Sciatic nerve (tissue), 2 donors: ENCODE measurements at regions not wholly inside any gene's neighbourhood (a gene's known extent, or its start where the extent isn't known, plus 50 kb on each side); places are given as distances from the start of the nearest gene placed in this dataset.

ENCODE experiments used
- ATAC-seq: fragments of 200-7000 bp; cut with Tn5 transposase; one replicate; pipeline ENCODE4 v1.9.1; 2020; ENCODE audit warnings: mild to moderate bottlenecking, moderate library complexity
- DNase-seq: peaks from one replicate; pipeline ENCODE4 v3.0.0-alpha.2; 2020; ENCODE audit warnings: low spot score
- intact Hi-C: fragments of 100-400 bp; cut with DNase I; formaldehyde crosslinking; loops from one replicate; pipeline ENCODE4 v1.14.2; 2022
- donor health status: DM: no; HTN: no; CAD: no.
- donor health status: DM: no; HTN: no; CAD: no.

DNA sequence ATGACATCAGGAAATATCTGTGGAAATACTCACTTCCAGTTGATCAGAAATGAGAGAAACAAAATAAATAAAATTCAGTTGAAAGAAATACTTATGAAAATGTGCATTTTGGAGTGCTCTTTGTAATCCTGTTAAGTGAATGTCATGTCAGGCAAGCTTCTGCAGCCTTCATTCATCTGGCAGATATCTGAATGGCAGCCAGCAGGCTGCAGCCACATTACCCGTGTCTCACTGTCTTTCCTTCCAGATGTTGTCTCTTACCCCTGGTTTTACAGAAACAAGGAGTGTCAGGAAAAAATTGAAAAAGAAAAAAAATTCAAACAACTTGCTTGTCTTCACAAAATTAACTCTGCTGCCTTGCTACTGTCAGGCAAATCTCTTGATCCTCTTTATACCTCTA lies 445.0 kb upstream of the RIOK2 start:
- DNase-seq = no peak
- intact Hi-C loops = no loop called here
- ATAC-seq = no peak

DNA sequence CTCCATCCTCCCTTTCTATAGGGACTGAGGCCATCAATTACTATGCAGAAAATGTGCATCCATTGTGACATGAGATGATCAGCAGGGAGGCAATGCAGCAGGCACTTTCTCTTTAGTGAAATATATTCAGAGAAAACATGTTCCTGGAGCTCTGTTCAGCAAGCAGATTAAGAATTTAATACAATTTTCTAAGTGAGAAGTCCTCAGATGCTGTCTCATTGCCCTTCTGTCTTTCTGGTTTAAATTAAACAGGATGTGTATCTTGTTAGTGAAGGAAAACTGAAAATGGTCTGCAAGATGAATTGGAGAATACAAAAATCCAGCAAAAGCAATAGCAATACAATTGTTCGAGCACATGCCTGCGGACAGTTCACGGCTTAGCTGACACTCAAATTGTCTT lies 445.8 kb upstream of the RIOK2 start:
- DNase-seq (no peak), ATAC-seq (no peak)
- intact Hi-C loops = no loop called here

DNA sequence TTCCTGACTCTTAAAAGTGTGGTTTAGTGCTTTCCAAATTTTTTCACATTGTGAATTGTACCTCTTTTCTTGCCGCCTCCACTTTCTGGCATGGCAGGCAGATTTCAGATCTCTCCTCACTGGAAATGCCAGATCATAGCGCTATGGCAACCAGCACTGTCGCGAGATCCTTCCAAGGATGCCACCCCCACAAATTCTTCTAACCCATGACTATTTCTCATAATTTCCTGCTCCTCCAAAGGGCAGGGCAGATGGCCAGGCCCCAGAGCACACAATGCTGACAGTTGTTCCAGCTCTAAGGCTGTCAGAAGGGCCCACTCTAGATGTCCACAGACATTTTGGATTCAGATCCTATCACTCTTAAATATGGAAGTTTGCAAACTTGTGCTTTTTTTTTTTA lies 446.2 kb upstream of the RIOK2 start:
- intact Hi-C loops = no loop called here
- ATAC-seq = peak; percentile 92
- peak; percentile 73 for DNase-seq

DNA sequence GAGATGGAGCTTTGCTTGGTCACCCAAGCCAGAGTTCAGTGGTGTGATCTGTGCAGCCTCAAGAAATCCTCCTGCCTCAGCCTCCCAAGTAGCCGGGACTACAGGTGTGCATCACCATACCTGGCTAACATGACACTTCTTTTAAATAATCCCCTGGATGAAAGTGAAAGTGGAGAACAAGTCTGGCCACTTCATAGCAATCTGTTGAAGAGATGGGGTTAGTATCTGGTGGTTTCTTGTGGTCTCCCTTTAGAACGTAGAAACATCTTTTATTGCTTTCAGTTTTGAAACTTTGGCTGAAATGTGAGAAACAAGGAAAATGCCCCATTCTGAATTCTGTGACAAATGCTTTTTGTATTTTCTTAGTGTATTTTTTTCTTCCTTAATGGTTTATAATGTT lies 452.5 kb upstream of the RIOK2 start:
- intact Hi-C loops = no loop called here
- ATAC-seq = no peak

DNA sequence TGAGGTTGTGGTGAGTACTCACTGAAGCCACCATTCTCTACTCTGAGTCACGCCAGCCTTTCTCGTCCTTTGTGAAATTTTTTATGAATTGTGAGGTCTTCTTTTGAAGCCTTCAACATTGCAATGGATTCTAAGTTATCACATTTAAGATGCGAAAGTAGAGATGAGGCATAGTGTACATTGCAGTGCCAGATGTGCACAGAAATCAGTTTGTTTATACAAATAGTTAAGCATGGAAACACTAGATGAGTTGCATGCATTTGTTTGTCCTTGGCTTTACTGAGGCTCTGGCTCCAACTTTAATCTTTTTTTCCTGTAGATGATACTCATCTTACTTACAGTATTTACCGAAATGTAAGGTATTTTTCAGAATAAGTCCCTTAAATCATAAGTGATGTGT lies 453.7 kb upstream of the RIOK2 start:
- intact Hi-C loops = no loop called here
- no peak for ATAC-seq

More for the DNA sequence above, 452.5 kb upstream of the RIOK2 start:
- no peak for DNase-seq

DNA sequence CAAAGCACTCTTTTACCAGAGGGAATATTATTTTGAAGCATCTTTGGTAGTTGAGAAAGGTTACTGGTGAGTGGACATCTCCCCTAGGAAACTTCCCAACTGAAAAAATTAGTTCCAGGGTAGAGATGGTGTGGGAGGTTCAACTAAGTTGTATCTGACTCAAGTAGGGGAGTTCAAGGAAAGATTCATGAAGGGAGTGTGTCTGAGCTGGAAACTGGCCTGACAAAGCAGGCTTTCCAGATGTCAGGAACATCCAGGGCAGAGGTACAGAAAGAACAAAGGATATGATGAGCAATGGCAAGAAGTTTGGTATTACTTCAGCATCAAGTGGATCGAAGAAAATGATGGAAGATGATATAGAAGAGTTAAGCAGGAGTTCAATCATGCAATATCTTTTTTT lies 458.0 kb upstream of the RIOK2 start:
- no peak for DNase-seq
- intact Hi-C loops = no loop called here
- no peak for ATAC-seq

More for the DNA sequence above, 453.7 kb upstream of the RIOK2 start:
- no peak for DNase-seq

DNA sequence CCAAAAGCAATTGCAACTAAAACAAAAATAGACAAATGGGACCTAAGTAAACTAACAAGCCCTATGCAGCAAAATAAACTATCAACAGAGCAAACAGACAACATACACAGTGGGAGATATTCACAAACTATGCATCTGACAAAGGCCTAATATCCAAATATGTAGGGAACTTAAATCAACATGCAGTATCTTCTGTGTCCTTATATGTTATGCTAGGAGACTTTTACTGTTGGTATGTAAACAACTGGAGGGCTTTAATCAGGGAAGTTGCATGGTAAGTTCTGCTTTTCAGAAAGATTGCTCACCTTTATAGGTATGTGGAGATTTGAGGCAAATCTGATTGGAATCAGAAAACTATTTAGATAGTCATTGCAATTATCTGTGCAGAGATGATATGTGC lies 461.2 kb upstream of the RIOK2 start:
- ATAC-seq = no peak
- no peak for DNase-seq
- intact Hi-C loops = no loop called here

DNA sequence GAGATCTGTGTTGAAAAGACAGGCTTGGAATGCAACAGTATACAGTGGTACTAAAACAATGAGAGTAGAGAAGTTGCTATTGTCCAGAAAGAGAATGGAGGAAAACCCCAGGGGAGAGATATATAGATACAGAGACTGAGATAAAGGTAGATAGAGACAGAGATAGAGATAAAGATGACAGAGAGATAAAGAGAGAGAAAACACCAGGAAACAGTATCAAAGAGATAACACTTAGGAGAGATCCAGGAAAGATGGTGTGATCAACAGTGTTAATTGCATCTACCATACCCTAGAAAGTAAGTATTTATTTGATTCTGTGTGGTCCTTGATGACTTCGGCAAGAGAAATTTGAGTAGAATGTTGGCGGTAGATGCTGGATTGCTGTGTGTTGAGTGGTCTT lies 461.8 kb upstream of the RIOK2 start:
- intact Hi-C loops = no loop called here
- ATAC-seq (no peak), DNase-seq (no peak)

DNA sequence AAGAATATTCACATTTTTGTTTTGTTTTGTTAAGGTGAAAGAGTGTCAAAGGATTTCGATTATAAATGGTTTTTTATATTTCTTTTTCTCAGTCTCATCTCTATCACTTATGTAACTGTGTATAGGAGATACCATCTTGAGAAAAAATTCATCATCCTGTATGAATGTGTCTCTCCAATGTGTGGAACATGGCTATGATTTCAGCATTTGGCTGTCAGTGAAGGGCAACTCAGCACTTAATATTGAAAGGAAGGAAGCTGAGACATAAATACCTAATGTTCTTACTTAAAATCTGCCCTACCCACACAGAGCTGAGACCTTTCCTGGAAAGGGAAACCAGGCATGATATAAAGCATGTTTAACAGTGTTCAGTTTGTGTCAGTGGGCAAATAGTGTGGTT lies 474.2 kb upstream of the RIOK2 start:
- DNase-seq (no peak), ATAC-seq (no peak)
- intact Hi-C loops = no loop called here

DNA sequence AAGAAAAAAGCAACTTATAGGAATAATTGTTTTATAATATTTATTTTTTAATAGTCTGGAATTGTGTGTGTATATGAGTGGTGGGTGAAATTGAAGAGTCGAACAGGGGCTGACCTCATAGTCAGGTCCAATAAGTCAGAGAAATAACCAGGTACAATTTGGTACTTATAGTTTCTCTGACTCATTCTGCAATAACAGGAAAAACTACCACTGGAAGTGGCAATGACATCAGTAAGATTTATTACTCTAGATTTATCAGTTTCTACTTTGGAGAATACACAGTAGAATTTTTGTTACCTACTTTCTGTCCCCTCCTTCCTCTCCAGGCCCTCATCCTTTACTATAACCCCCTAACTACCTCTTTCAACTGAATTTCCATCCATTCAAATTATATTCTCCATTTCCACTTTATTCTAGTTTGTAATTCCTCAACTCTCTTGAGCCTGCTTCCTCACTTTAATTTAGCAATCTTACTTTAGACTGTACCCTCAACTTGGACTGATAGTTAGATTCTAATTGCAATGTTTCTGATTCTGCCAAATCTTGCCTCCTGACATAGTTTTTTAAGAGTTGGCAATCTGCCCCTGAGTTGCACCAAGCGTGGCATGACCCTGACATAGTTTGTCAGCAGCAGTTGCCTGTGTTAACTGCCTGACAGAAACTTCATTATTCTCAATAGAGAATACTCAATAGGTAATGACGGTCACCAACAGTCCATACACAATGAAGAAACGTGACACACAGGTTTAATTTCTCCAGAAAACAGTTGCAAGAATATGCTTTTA lies 475.3 kb upstream of the RIOK2 start:
- DNase-seq (no peak), ATAC-seq (no peak)
- intact Hi-C loops = no loop called here

DNA sequence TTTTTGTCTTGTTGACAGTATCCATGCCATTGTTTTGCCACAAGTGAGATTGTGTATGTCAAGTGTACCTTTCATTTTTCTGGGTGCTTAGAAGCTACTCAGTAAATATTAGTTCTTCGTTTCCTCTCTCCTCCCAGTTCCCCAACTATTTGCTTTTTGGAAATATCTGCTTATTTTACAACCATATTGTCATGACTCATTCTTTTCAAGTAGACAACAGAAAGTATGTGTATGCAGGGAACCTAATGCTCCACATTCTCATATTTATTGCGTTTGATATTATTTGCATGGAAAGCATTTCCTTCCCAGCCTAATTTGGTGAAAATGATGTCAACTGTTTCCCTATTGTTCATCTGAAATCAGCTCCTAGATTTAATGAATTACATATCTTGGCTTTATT lies 483.7 kb upstream of the RIOK2 start:
- no peak for DNase-seq
- intact Hi-C loops = no loop called here
- ATAC-seq = no peak

DNA sequence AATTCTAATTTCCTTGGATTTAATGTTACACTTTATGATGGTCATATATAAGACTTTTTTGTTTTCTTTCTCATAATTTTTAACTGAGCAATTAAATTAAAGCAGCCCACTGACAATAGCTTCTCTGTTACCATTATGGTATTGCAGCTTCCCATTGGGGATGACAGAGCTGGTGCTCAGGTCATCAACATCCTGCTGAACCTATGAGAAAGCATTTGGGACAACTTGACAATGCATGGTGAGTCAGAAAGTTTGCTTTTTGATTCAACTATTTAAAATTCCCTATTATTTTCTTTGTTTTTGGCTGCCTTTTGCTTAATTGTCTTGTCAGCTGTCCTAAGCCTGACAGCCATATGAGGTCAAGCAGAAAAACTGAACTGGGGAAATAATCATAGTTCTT lies 487.4 kb upstream of the RIOK2 start:
- DNase-seq = no peak
- ATAC-seq = no peak
- intact Hi-C loops = no loop called here

DNA sequence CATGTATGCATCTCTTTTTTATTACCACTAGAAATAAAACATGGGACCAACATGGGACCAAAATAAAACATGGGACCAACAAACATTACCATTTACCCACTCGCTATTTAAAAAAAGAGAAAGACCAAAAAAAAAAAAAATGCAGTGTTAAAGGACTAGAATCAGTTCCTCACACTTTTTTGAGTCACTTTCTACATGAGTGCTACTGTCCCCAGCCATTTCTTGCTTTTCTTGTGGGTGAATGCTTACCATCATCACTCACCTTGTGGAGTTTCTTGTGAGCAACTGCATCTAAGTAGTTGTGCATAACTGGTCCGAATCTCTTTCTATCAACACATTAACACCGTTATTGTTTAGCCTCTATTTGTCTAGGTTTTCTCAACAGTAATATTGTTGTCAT lies 493.6 kb upstream of the RIOK2 start:
- DNase-seq (no peak), ATAC-seq (no peak)
- intact Hi-C loops = no loop called here

DNA sequence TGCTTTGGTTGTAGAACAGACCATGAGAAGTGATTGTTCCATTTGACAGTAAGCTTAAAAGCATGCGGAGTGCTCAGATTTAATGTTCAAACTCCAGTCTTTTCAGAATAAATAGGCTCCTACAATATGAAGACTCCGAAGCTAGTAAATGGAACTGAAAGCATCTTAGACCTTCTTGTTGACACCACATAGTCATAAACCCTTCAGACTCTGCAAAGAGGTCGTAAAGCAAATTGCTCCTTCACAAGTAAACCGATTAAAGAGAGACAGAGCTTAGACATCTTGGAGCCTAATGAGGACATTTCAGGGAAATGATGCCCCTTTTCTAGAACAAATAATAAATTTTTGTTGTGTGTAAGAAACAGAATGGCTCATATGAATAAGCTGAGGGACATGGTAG lies 511.0 kb upstream of the RIOK2 start:
- intact Hi-C loops = no loop called here
- DNase-seq (no peak), ATAC-seq (no peak)

DNA sequence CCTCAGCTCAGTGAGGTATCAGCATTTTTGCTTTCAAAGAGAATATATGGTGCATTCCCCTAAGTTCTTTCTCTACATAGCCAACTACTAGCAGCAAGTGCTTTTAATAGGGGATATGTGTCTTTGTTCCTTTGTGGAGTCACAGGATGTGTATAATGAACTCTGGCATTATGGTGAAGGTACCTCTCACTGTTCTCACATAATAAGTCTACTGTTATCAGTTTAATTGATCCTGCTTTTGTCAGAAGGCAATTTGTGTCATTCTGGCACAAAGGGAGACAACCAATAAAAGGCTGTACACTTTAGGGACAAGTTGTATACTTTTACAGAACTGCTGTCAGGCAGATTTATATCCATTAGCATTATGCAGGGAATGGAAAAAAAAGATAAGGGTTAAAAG lies 531.4 kb upstream of the RIOK2 start:
- ATAC-seq (no peak), DNase-seq (no peak)
- intact Hi-C loops = no loop called here

DNA sequence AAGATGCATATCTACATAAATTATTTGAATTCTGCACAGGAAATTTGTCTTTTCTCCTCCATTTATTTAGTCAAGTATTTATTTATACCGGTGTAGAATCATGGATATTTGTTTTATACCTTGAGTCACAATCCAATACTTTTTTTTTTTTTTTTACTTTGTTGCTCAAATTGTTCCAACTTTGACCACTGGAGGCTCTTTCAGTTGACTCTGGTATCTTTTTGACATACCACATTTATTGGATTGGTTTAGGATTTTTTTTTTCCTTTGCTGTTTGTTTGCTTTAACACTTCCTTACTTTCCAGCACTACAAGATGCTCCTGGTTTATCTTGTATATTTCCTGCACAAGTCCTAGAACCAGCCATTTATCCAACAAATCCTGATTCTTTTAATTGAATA lies 543.1 kb upstream of the RIOK2 start:
- DNase-seq = no peak
- no peak for ATAC-seq
- intact Hi-C loops = no loop called here

DNA sequence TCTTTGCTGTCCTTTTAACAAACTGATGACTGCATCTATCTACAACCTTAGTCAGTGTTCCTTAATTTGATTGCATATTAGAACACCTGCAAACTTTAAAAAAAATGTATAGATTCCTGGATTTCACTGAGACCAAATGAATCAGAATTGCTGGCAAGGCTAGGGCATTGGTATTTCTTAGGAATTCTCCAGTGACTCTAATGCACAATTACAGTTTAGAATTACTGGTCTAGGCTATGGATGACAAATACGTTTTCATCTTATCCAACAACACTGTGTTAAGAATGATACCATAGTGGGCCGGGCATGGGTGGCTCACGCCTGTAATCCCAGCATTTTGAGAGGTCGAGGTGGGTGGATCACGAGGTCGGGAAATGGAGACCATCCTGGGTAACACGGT lies 545.9 kb upstream of the RIOK2 start:
- intact Hi-C loops = no loop called here
- DNase-seq (no peak), ATAC-seq (no peak)

DNA sequence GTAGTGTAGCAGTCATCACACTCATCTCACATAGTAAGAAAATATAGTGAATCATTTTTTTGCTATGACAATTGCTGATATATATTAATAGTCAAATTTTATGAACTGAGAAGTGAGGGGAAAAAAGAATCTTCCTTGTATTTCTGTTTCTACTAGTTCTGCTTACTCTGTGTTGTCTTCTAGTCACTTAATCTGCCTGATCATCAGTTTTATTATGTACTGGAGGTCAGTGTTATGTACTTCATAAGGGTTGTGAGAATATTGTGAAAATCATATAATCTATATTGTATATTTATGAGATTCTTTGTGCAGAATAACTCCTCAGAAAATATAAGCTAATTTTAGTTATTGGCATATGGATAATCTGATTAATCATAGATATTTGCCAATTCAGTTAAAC lies 546.9 kb upstream of the RIOK2 start:
- intact Hi-C loops = no loop called here
- no peak for DNase-seq
- no peak for ATAC-seq

DNA sequence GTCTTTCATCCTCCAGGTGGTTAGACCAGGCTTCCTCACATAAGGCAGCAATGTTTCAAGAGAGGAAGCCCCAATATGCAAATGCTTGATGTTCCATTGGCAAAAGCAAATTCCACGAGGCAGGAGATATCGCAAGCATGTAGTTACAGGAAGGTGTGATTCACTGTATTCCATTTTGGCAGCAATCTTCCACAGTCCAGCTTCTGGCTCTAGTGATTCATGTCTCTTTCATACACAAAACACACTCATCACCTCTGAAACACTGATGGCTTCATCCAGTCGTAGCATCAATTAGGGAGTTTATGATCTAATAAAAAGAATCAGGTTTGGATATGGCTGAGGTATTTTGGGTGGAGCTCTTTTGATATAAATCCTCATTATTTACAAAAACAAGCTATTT lies 552.2 kb upstream of the RIOK2 start:
- DNase-seq = no peak
- intact Hi-C loops = no loop called here
- no peak for ATAC-seq

DNA sequence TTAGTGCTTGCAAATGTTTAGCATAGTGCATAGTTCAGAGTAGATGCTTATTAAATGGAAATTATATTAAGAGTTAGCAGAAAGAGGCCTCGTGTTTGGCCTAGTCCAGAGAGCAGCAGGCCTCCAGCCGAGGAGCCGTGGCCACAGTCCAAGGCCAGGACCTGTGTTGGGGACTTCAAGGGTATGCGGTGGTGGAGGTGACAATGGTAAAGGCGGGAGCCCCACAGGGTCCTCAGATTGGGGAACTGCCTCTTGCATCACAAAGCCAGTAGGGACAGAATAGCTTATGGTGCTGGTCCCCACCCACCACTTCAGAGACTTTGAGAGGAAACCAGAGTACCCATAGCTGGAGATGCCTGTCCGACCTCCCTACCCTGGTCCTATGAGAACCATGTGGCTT lies 554.6 kb upstream of the RIOK2 start:
- no peak for DNase-seq
- ATAC-seq = no peak
- intact Hi-C loops = no loop called here

DNA sequence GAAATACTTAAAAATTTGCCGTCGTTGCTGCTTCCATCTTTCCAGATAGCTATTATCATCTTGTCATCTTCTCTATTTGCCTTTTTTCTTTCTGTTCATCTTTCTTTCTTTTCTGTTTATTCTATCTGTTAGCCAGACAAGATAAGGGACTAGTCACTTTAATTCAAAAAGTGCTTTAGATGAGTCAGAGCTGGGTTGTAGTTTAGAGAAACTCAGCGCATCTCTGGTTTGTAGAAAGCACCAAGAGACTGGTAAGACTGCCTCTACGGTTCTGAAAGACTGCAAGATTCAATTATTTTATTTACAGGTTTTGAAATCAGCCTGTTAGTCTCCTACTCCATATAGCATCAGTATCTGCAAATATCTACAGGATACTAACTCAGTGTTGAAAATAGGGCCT lies 562.8 kb upstream of the RIOK2 start:
- no peak for ATAC-seq
- no peak for DNase-seq
- intact Hi-C loops = no loop called here

DNA sequence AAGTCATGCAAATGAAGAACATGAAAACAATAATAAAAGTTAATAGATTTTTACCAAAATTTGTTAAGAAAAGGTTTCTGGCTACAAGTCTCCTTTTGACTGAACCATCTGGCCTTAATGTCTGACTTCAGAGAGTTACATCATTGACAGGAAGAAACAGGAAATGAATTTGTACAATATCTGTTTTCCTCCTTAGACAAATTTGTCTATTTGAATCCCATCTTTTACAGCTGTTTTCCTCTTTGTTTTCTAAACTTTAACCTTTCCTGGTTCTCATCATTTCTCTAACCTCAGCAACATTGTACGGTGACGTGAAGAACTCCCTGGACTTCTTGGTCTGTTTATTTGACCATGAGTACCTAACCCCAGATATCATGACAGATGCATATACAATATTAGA lies 567.5 kb upstream of the RIOK2 start:
- intact Hi-C loops = no loop called here
- no peak for ATAC-seq
- DNase-seq = no peak
